SK-N-SH treated with all-trans-retinoic acid at 6 μM for 48 hours (cell line): ENCODE measurements at regions not wholly inside any gene's neighbourhood (a gene's known extent, or its start where the extent isn't known, plus 50 kb on each side); places are given as distances from the start of the nearest gene placed in this dataset.

ENCODE experiments used
- ATAC-seq: fragments of 200-7000 bp; cut with Tn5 transposase; 3 replicates; pipeline ENCODE4 v1.9.1; 2020; ENCODE audit warnings: mild to moderate bottlenecking, moderate library complexity
- ARNTL ChIP-seq: fragments of 450-650 bp; formaldehyde crosslinking; IDR thresholded peaks from 2 replicates; pipeline ENCODE4 v1.5.0; 2020; ENCODE audit warnings: low read depth, mild to moderate bottlenecking, moderate library complexity, borderline replicate concordance
- BACH2 ChIP-seq: fragments of 250-450 bp; sonication (Bioruptor Pico); IDR thresholded peaks from 2 replicates; pipeline ENCODE4 v1.9.0; 2021; ENCODE audit warnings: mild to moderate bottlenecking, borderline replicate concordance
- CSDC2 ChIP-seq: fragments of 250-450 bp; sonication (Bioruptor Pico); IDR thresholded peaks from 2 replicates; pipeline ENCODE4 v1.5.0; 2020; ENCODE audit warnings: mild to moderate bottlenecking, moderate library complexity
- ESRRG ChIP-seq: fragments of 250-450 bp; sonication (Bioruptor Pico); IDR thresholded peaks from 2 replicates; pipeline ENCODE4 v1.6.1; 2021; ENCODE audit warnings: mild to moderate bottlenecking
- GLIS3 ChIP-seq: fragments of 250-450 bp; sonication (Bioruptor Pico); IDR thresholded peaks from 2 replicates; pipeline ENCODE4 v1.5.0; 2020; ENCODE audit warnings: mild to moderate bottlenecking, moderate library complexity
- ISL1 ChIP-seq: fragments of 250-450 bp; sonication (Bioruptor Pico); IDR thresholded peaks from 2 replicates; pipeline ENCODE4 v2.1.2; 2022; ENCODE audit warnings: mild to moderate bottlenecking, moderate library complexity
- OSR1 ChIP-seq: fragments of 250-450 bp; sonication (Bioruptor Pico); IDR thresholded peaks from 2 replicates; pipeline ENCODE4 v1.8.0; 2022; ENCODE audit warnings: moderate library complexity, mild to moderate bottlenecking, inconsistent platforms
- POU6F1 ChIP-seq: fragments of 250-450 bp; sonication (Bioruptor Pico); IDR thresholded peaks from 2 replicates; pipeline ENCODE4 v1.8.0; 2021; ENCODE audit warnings: low read depth, mild to moderate bottlenecking, moderate library complexity, borderline replicate concordance
- PPARA ChIP-seq: fragments of 250-450 bp; sonication (Bioruptor Pico); IDR thresholded peaks from 2 replicates; pipeline ENCODE4 v1.5.0; 2020; ENCODE audit warnings: mild to moderate bottlenecking, borderline replicate concordance
- RARB ChIP-seq: fragments of 250-450 bp; sonication (Bioruptor Pico); IDR thresholded peaks from 2 replicates; pipeline ENCODE4 v1.8.0; 2021; ENCODE audit warnings: mild to moderate bottlenecking, moderate library complexity
- SNAI2 ChIP-seq: fragments of 250-450 bp; sonication (Bioruptor Pico); IDR thresholded peaks from 2 replicates; pipeline ENCODE4 v1.5.0; 2020; ENCODE audit warnings: mild to moderate bottlenecking, moderate library complexity
- TCF4 ChIP-seq: fragments of 250-450 bp; sonication (Bioruptor Pico); IDR thresholded peaks from 2 replicates; pipeline ENCODE4 v1.8.0; 2021; ENCODE audit warnings: mild to moderate bottlenecking, moderate library complexity, borderline replicate concordance
- TOX ChIP-seq: fragments of 250-450 bp; sonication (Bioruptor Pico); IDR thresholded peaks from 2 replicates; pipeline ENCODE4 v1.8.0; 2021; ENCODE audit warnings: mild to moderate bottlenecking, moderate library complexity, borderline replicate concordance
- ZC3H10 ChIP-seq: fragments of 250-450 bp; sonication (Bioruptor Pico); IDR thresholded peaks from 2 replicates; pipeline ENCODE4 v1.5.1; 2021; ENCODE audit warnings: mild to moderate bottlenecking, moderate library complexity
- ZFP3 ChIP-seq: fragments of 250-450 bp; sonication (Bioruptor Pico); IDR thresholded peaks from 2 replicates; pipeline ENCODE4 v1.5.0; 2020; ENCODE audit warnings: mild to moderate bottlenecking, moderate library complexity
- ZFP30 ChIP-seq: fragments of 450-650 bp; formaldehyde crosslinking; IDR thresholded peaks from 2 replicates; pipeline ENCODE4 v1.5.0; 2022; ENCODE audit warnings: mild to moderate bottlenecking, moderate library complexity
- ZNF565 ChIP-seq: fragments of 450-650 bp; formaldehyde crosslinking; conservative IDR thresholded peaks from 2 replicates; pipeline ENCODE4 v1.5.0; 2020; ENCODE audit warnings: low read depth, mild to moderate bottlenecking, moderate library complexity
- ZNF70 ChIP-seq: fragments of 450-650 bp; formaldehyde crosslinking; IDR thresholded peaks from 2 replicates; pipeline ENCODE4 v1.5.0; 2020; ENCODE audit warnings: mild to moderate bottlenecking, moderate library complexity
- ZNF8 ChIP-seq: fragments of 450-650 bp; formaldehyde crosslinking; IDR thresholded peaks from 2 replicates; pipeline ENCODE4 v1.5.0; 2020; ENCODE audit warnings: mild to moderate bottlenecking, moderate library complexity
- TF ChIP-seq, protein P1 (sequence below): fragments of 250-450 bp; sonication (Bioruptor Pico); IDR thresholded peaks from 2 replicates; pipeline ENCODE4 v1.8.0; 2020; ENCODE audit warnings: mild to moderate bottlenecking, moderate library complexity, borderline replicate concordance
- TF ChIP-seq, protein P2 (sequence below): fragments of 250-450 bp; sonication (Bioruptor Pico); IDR thresholded peaks from 2 replicates; pipeline ENCODE4 v1.5.0; 2020; ENCODE audit warnings: mild to moderate bottlenecking, moderate library complexity
- TF ChIP-seq, protein P3 (sequence below): fragments of 250-450 bp; sonication (Bioruptor Pico); IDR thresholded peaks from 2 replicates; pipeline ENCODE4 v1.5.1; 2021; ENCODE audit warnings: mild to moderate bottlenecking, moderate library complexity
- TF ChIP-seq, protein P4 (sequence below): fragments of 250-450 bp; sonication (Bioruptor Pico); IDR thresholded peaks from 2 replicates; pipeline ENCODE4 v1.5.1; 2020; ENCODE audit warnings: low read depth, mild to moderate bottlenecking, moderate library complexity

GRCh38 chrX:13253223-13253622 is 66.6 kb downstream of the ATXN3L start:
- ATAC-seq: no peak
- TF ChIP-seq GLIS3 (no peak), TOX (CRISPR knock-in tag) (no peak), ESRRG (CRISPR knock-in tag) (no peak), ZFP30 (CRISPR knock-in tag) (no peak), ZC3H10 (CRISPR knock-in tag) (no peak), ZNF70 (CRISPR knock-in tag) (no peak), OSR1 (CRISPR knock-in tag) (no peak), TCF4 (no peak), RARB (CRISPR knock-in tag) (no peak), ZNF565 (CRISPR knock-in tag) (no peak), ZNF8 (CRISPR knock-in tag) (no peak), PPARA (CRISPR knock-in tag) (no peak), SNAI2 (CRISPR knock-in tag) (no peak), CSDC2 (CRISPR knock-in tag) (no peak), BACH2 (no peak), ZFP3 (CRISPR knock-in tag) (no peak)
- TF ChIP-seq, protein P1, sequence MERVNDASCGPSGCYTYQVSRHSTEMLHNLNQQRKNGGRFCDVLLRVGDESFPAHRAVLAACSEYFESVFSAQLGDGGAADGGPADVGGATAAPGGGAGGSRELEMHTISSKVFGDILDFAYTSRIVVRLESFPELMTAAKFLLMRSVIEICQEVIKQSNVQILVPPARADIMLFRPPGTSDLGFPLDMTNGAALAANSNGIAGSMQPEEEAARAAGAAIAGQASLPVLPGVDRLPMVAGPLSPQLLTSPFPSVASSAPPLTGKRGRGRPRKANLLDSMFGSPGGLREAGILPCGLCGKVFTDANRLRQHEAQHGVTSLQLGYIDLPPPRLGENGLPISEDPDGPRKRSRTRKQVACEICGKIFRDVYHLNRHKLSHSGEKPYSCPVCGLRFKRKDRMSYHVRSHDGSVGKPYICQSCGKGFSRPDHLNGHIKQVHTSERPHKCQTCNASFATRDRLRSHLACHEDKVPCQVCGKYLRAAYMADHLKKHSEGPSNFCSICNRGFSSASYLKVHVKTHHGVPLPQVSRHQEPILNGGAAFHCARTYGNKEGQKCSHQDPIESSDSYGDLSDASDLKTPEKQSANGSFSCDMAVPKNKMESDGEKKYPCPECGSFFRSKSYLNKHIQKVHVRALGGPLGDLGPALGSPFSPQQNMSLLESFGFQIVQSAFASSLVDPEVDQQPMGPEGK (CRISPR knock-in tag): no peak
- TF ChIP-seq, protein P2, sequence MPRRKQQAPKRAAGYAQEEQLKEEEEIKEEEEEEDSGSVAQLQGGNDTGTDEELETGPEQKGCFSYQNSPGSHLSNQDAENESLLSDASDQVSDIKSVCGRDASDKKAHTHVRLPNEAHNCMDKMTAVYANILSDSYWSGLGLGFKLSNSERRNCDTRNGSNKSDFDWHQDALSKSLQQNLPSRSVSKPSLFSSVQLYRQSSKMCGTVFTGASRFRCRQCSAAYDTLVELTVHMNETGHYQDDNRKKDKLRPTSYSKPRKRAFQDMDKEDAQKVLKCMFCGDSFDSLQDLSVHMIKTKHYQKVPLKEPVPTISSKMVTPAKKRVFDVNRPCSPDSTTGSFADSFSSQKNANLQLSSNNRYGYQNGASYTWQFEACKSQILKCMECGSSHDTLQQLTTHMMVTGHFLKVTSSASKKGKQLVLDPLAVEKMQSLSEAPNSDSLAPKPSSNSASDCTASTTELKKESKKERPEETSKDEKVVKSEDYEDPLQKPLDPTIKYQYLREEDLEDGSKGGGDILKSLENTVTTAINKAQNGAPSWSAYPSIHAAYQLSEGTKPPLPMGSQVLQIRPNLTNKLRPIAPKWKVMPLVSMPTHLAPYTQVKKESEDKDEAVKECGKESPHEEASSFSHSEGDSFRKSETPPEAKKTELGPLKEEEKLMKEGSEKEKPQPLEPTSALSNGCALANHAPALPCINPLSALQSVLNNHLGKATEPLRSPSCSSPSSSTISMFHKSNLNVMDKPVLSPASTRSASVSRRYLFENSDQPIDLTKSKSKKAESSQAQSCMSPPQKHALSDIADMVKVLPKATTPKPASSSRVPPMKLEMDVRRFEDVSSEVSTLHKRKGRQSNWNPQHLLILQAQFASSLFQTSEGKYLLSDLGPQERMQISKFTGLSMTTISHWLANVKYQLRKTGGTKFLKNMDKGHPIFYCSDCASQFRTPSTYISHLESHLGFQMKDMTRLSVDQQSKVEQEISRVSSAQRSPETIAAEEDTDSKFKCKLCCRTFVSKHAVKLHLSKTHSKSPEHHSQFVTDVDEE (CRISPR knock-in tag): no peak
- TF ChIP-seq, protein P3, sequence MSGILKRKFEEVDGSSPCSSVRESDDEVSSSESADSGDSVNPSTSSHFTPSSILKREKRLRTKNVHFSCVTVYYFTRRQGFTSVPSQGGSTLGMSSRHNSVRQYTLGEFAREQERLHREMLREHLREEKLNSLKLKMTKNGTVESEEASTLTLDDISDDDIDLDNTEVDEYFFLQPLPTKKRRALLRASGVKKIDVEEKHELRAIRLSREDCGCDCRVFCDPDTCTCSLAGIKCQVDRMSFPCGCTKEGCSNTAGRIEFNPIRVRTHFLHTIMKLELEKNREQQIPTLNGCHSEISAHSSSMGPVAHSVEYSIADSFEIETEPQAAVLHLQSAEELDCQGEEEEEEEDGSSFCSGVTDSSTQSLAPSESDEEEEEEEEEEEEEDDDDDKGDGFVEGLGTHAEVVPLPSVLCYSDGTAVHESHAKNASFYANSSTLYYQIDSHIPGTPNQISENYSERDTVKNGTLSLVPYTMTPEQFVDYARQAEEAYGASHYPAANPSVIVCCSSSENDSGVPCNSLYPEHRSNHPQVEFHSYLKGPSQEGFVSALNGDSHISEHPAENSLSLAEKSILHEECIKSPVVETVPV (CRISPR knock-in tag): no peak

DNA sequence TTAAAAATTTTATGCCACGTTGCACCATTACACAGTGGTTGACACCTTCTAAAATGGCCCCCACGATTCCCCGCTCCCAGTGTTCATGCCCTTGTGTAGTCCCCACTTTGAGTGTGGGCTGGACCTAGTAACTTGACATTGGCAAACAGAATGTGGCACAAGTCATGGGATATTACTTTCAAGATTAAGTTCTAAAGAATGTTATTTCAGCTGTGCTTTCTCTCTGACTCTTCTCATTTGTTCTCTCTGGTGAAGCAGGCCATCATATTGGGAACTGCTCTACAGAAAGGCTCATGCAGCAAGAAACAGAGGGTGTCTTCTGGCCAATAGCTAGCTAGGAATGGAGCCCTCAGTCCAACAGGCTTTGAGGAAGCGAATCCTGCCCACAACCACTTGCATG is 67.1 kb downstream of the ATXN3L start:
- TF ChIP-seq ZNF70 (CRISPR knock-in tag) (no peak), ISL1 (no peak), TCF4 (no peak), ZC3H10 (CRISPR knock-in tag) (no peak), GLIS3 (no peak), CSDC2 (CRISPR knock-in tag) (no peak), ZNF8 (CRISPR knock-in tag) (no peak), BACH2 (no peak), ZFP30 (CRISPR knock-in tag) (no peak), ZNF565 (CRISPR knock-in tag) (no peak), RARB (CRISPR knock-in tag) (no peak)
- TF ChIP-seq, protein P4, sequence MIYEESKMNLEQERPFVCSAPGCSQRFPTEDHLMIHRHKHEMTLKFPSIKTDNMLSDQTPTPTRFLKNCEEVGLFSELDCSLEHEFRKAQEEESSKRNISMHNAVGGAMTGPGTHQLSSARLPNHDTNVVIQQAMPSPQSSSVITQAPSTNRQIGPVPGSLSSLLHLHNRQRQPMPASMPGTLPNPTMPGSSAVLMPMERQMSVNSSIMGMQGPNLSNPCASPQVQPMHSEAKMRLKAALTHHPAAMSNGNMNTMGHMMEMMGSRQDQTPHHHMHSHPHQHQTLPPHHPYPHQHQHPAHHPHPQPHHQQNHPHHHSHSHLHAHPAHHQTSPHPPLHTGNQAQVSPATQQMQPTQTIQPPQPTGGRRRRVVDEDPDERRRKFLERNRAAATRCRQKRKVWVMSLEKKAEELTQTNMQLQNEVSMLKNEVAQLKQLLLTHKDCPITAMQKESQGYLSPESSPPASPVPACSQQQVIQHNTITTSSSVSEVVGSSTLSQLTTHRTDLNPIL (CRISPR knock-in tag): no peak
- ATAC-seq: no peak

GRCh38 chrX:13250826-13251580 is 68.8 kb downstream of the ATXN3L start:
- ATAC-seq: peak; percentile 29; the same call in 2 of the 3 replicates
- TF ChIP-seq ARNTL (CRISPR knock-in tag) (no peak), ZNF70 (CRISPR knock-in tag) (no peak), BACH2 (no peak), SNAI2 (CRISPR knock-in tag) (no peak), POU6F1 (CRISPR knock-in tag) (no peak), RARB (CRISPR knock-in tag) (no peak), ZNF565 (CRISPR knock-in tag) (no peak), TOX (CRISPR knock-in tag) (no peak), ZC3H10 (CRISPR knock-in tag) (no peak)
- TF ChIP-seq, protein P2 (CRISPR knock-in tag): no peak
- TF ChIP-seq, protein P1 (CRISPR knock-in tag): no peak
